ENCODE measurements at regions not wholly inside any gene's neighbourhood (a gene's known extent, or its start where the extent isn't known, plus 50 kb on each side); places are given as distances from the start of the nearest gene placed in this dataset.

GRCh38 chr18:61616111-61616610, 276.6 kb downstream of the RNF152 start:
- no peak for DNase-seq

GRCh38 chr18:61612517-61612916, 279.3 kb downstream of the CDH20 start:
- DNase-seq, result no peak

GRCh38 chr18:61609131-61609530, 275.9 kb downstream of the CDH20 start:
- no peak for DNase-seq

GRCh38 chr18:61608316-61608715, 275.1 kb downstream of the CDH20 start:
- no peak for DNase-seq

GRCh38 chr18:61607867-61608266, 274.6 kb downstream of the CDH20 start:
- DNase-seq, result no peak

GRCh38 chr18:61606759-61607158, 273.5 kb downstream of the CDH20 start:
- DNase-seq, result no peak

GRCh38 chr18:61606068-61606660, 272.9 kb downstream of the CDH20 start:
- no peak for DNase-seq

GRCh38 chr18:61605376-61606067, 272.3 kb downstream of the CDH20 start:
- no peak for DNase-seq

All from activated CD4-positive, alpha-beta T cell treated with anti-CD3 and anti-CD28 coated beads for 48 hours (primary cell).